Cardiac septum (tissue), 1 donor: ENCODE measurements at regions not wholly inside any gene's neighbourhood (a gene's known extent, or its start where the extent isn't known, plus 50 kb on each side); places are given as distances from the start of the nearest gene placed in this dataset.

ENCODE experiments used
- DNase-seq: peaks from one replicate; pipeline ENCODE4 v3.0.0-alpha.2; 2020; ENCODE audit warnings: low spot score
- intact Hi-C: fragments of 100-400 bp; cut with DNase I; formaldehyde crosslinking; loops from one replicate; pipeline ENCODE4 v1.14.0; 2022
- donor health status: DM: no; HTN: no; CAD: no.

- DNase-seq = no peak
- intact Hi-C loops = loop anchor here (5.0 kb wide), 1 partner anchor 69 kb away; no protein-coding TSS in a partner anchor
Measured at GRCh38 chr12:46451276-46452021, 78.9 kb upstream of the SLC38A2 start.

- intact Hi-C loops = loop anchor here (5.0 kb wide), 1 partner anchor 68 kb away; no protein-coding TSS in a partner anchor
- DNase-seq = peak; percentile 87
Measured at GRCh38 chr12:46450279-46450748, 77.7 kb upstream of the SLC38A2 start.

- DNase-seq = no peak
- intact Hi-C loops = loop anchor here (5.0 kb wide), 1 partner anchor 68 kb away; no protein-coding TSS in a partner anchor
Measured at GRCh38 chr12:46449856-46450255, 77.3 kb upstream of the SLC38A2 start.

- no peak for DNase-seq
- intact Hi-C loops = no loop called here
Measured at GRCh38 chr12:46449316-46449715, 76.7 kb upstream of the SLC38A2 start.

GRCh38 chr12:46446645-46447044, 74.1 kb upstream of the SLC38A2 start:
- DNase-seq = no peak
- intact Hi-C loops = no loop called here

- DNase-seq = no peak
- intact Hi-C loops = no loop called here
Measured at GRCh38 chr12:46445551-46446235, 73.1 kb upstream of the SLC38A2 start.

- DNase-seq = no peak
- intact Hi-C loops = no loop called here
Measured at GRCh38 chr12:46445093-46445492, 72.5 kb upstream of the SLC38A2 start.

GRCh38 chr12:46443594-46444263, 71.2 kb upstream of the SLC38A2 start:
- no peak for DNase-seq

GRCh38 chr12:46442738-46443137, 70.2 kb upstream of the SLC38A2 start:
- no peak for DNase-seq
- intact Hi-C loops = no loop called here

More at GRCh38 chr12:46443594-46444263, 71.2 kb upstream of the SLC38A2 start:
- intact Hi-C loops = no loop called here

- intact Hi-C loops = no loop called here
Measured at GRCh38 chr12:46442239-46442638, 69.7 kb upstream of the SLC38A2 start.

GRCh38 chr12:46439793-46440511, 67.4 kb upstream of the SLC38A2 start:
- intact Hi-C loops = no loop called here
- DNase-seq = no peak

More at GRCh38 chr12:46442239-46442638, 69.7 kb upstream of the SLC38A2 start:
- no peak for DNase-seq

GRCh38 chr12:46438719-46439319, 66.2 kb upstream of the SLC38A2 start:
- no peak for DNase-seq
- intact Hi-C loops = no loop called here

- intact Hi-C loops = no loop called here
- no peak for DNase-seq
Measured at GRCh38 chr12:46438256-46438655, 65.7 kb upstream of the SLC38A2 start.

- intact Hi-C loops = no loop called here
- DNase-seq = no peak
Measured at GRCh38 chr12:46437469-46437868, 64.9 kb upstream of the SLC38A2 start.

- no peak for DNase-seq
- intact Hi-C loops = no loop called here
Measured at GRCh38 chr12:46436747-46437146, 64.2 kb upstream of the SLC38A2 start.

GRCh38 chr12:46435625-46436024, 63.1 kb upstream of the SLC38A2 start:
- intact Hi-C loops = no loop called here
- DNase-seq = no peak

- no peak for DNase-seq
- intact Hi-C loops = no loop called here
Measured at GRCh38 chr12:46435029-46435428, 62.5 kb upstream of the SLC38A2 start.

- no peak for DNase-seq
- intact Hi-C loops = loop anchor here (5.0 kb wide), 1 partner anchor 52 kb away; no protein-coding TSS in a partner anchor
Measured at GRCh38 chr12:46433829-46434228, 61.3 kb upstream of the SLC38A2 start.

- no peak for DNase-seq
Measured at GRCh38 chr12:46432325-46432724, 59.8 kb upstream of the SLC38A2 start.

More at GRCh38 chr12:46432325-46432724, 59.8 kb upstream of the SLC38A2 start:
- intact Hi-C loops = loop anchor here (5.0 kb wide), 1 partner anchor 50 kb away; no protein-coding TSS in a partner anchor
